KMS-11 (cell line): ENCODE measurements at regions not wholly inside any gene's neighbourhood (a gene's known extent, or its start where the extent isn't known, plus 50 kb on each side); places are given as distances from the start of the nearest gene placed in this dataset.

Experiments used
- H2AFZ ChIP-seq: fragments of 200-600 bp; sonication (generic); 2 replicates; pipeline ENCODE4 v1.6.1; 2016; ENCODE audit warnings: antibody characterized with exemption, mixed run types, low read depth
- H3K27ac ChIP-seq: fragments of 200-600 bp; sonication (generic); 2 replicates; pipeline ENCODE4 v1.6.1; 2016; ENCODE audit warnings: mild to moderate bottlenecking, mixed run types
- H3K27me3 ChIP-seq: fragments of 200-600 bp; sonication (generic); 2 replicates; pipeline ENCODE4 v1.6.1; 2017; ENCODE audit warnings: mild to moderate bottlenecking, low read depth, mixed run types, moderate library complexity; ENCODE audit not compliant: insufficient read depth
- H3K36me3 ChIP-seq: fragments of 200-600 bp; sonication (generic); 2 replicates; pipeline ENCODE4 v1.6.1; 2017; ENCODE audit warnings: mild to moderate bottlenecking, mixed run types; ENCODE audit not compliant: insufficient read depth
- H3K4me1 ChIP-seq: fragments of 200-600 bp; sonication (generic); 2 replicates; pipeline ENCODE4 v1.6.1; 2016; ENCODE audit warnings: mild to moderate bottlenecking, low read depth, mixed run types; ENCODE audit not compliant: poor library complexity, severe bottlenecking
- H3K4me2 ChIP-seq: fragments of 200-600 bp; sonication (generic); 2 replicates; pipeline ENCODE4 v1.7.0; 2016; ENCODE audit warnings: mild to moderate bottlenecking, mixed run types
- H3K4me3 ChIP-seq: fragments of 200-600 bp; sonication (generic); IDR thresholded peaks from 2 replicates; pipeline ENCODE4 v1.6.1; 2017; ENCODE audit warnings: low read depth, low read length, mixed read lengths; ENCODE audit not compliant: insufficient read depth
- H3K79me2 ChIP-seq: fragments of 200-600 bp; sonication (generic); 2 replicates; pipeline ENCODE4 v1.6.1; 2016; ENCODE audit warnings: low read depth, mixed run types; ENCODE audit not compliant: insufficient read depth
- H3K9ac ChIP-seq: fragments of 200-600 bp; sonication (generic); 2 replicates; pipeline ENCODE4 v1.6.1; 2016; ENCODE audit warnings: mild to moderate bottlenecking, mixed run types
- H4K20me1 ChIP-seq: fragments of 200-600 bp; sonication (generic); 2 replicates; pipeline ENCODE4 v1.6.1; 2016; ENCODE audit warnings: mild to moderate bottlenecking, mixed run types; ENCODE audit not compliant: insufficient read depth
- CTCF ChIP-seq: fragments of 200-600 bp; sonication (generic); conservative IDR thresholded peaks from 2 replicates; pipeline ENCODE4 v1.6.1; 2017; ENCODE audit warnings: low read depth, mild to moderate bottlenecking, antibody characterized with exemption, low read length, moderate library complexity, mixed read lengths

- Histone ChIP-seq H2AFZ (no peak overlapping the region), H3K27me3 (no peaks in the 10 kb centered on the region), H3K36me3 (no peaks in the 10 kb centered on the region), H4K20me1 (no peaks in the 10 kb centered on the region), H3K79me2 (no peaks in the 10 kb centered on the region), H3K27ac (no peak overlapping the region), H3K4me2 (no peak overlapping the region), H3K4me3 (no peak overlapping the region), H3K9ac (no peak overlapping the region), H3K4me1 (no peaks in the 10 kb centered on the region)
- TF ChIP-seq CTCF: peak; percentile 57
Observed at GRCh38 chr4:79576429-79576753, 168.4 kb upstream of the GK2 start.

GRCh38 chr4:79575709-79576428 is 167.8 kb upstream of the GK2 start:
- no peak overlapping the region for H2AFZ ChIP-seq
- H3K27ac ChIP-seq: no peak overlapping the region
- TF ChIP-seq CTCF: no peak
- H4K20me1 ChIP-seq: no peaks in the 10 kb centered on the region
- H3K27me3 ChIP-seq: no peaks in the 10 kb centered on the region
- no peak overlapping the region for H3K4me2 ChIP-seq
- no peaks in the 10 kb centered on the region for H3K4me1 ChIP-seq
- H3K79me2 ChIP-seq: no peaks in the 10 kb centered on the region
- H3K4me3 ChIP-seq: no peak overlapping the region
- H3K9ac ChIP-seq: no peak overlapping the region
- H3K36me3 ChIP-seq: no peaks in the 10 kb centered on the region

- Histone ChIP-seq H3K4me3 (no peak overlapping the region), H3K27ac (no peak overlapping the region), H3K9ac (no peak overlapping the region), H3K36me3 (no peaks in the 10 kb centered on the region), H4K20me1 (no peaks in the 10 kb centered on the region), H3K27me3 (no peaks in the 10 kb centered on the region), H3K79me2 (no peaks in the 10 kb centered on the region), H3K4me1 (no peaks in the 10 kb centered on the region), H3K4me2 (no peak overlapping the region), H2AFZ (no peak overlapping the region)
- no peak for TF ChIP-seq CTCF
Observed at GRCh38 chr4:79574741-79575451, 166.9 kb upstream of the GK2 start.

DNA sequence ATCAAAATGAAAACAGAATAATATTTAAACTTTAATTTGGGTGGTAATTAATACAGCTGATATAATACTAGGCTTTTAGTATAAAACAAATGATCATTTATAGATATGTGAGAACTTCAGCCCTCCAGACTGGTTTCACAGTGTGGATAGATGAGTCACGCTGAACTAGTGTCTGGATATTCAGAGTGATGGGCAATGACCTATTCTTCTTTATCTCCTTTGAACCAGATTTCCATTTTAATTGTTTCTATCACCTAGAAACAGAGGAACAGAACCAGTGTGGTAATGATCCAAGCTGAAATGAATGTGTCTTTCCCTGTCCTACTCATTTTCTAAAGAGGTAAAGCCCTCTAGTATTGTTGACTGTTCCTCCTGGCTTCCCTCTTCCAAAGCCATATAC is 155.2 kb upstream of the GK2 start:
- H3K27me3 ChIP-seq: no peaks in the 10 kb centered on the region
- no peaks in the 10 kb centered on the region for H3K36me3 ChIP-seq
- H3K27ac ChIP-seq: no peak overlapping the region
- no peak overlapping the region for H3K4me2 ChIP-seq
- no peaks in the 10 kb centered on the region for H4K20me1 ChIP-seq
- H2AFZ ChIP-seq: no peak overlapping the region
- H3K4me1 ChIP-seq: no peaks in the 10 kb centered on the region
- no peaks in the 10 kb centered on the region for H3K79me2 ChIP-seq
- H3K9ac ChIP-seq: no peak overlapping the region
- no peak for TF ChIP-seq CTCF
- no peak overlapping the region for H3K4me3 ChIP-seq
